Keratinocyte (primary cell): ENCODE measurements at regions not wholly inside any gene's neighbourhood (a gene's known extent, or its start where the extent isn't known, plus 50 kb on each side); places are given as distances from the start of the nearest gene placed in this dataset.

Source experiments
- CTCF ChIP-seq, 3 experiments: IDR thresholded peaks in 1 of 3; conservative IDR thresholded peaks in 1 of 3; optimal IDR thresholded peaks in 1 of 3; 2 replicates in 2 of 3; 3 replicates in 1 of 3; pipeline versions ENCODE3 to v1.5.1; 2011; ENCODE audit warnings: low read length in 3 of 3, mild to moderate bottlenecking in 3 of 3, moderate library complexity in 2 of 3, control low read depth in 1 of 3, inconsistent platforms in 1 of 3; ENCODE audit not compliant: insufficient read depth in 2 of 3; ENCODE audit errors: extremely low read depth in 1 of 3
- EZH2 ChIP-seq: IDR thresholded peaks from one replicate; pipeline ENCODE4 v1.6.1; 2012; ENCODE audit warnings: inconsistent platforms, mild to moderate bottlenecking, low read length, moderate library complexity

GRCh38 chr16:50977138-50977537 lies 173.9 kb downstream of the SALL1 start:
- TF ChIP-seq EZH2, result no peak
- no peak for TF ChIP-seq CTCF (optimal IDR thresholded peaks at IDR 0.05 in 1 of 3, IDR thresholded peaks at IDR 0.05 in 1 of 3, conservative IDR thresholded peaks at IDR 0.05 in 1 of 3; ENCODE audit: extremely low read depth in 1 of 3, insufficient read depth in 2 of 3, low read length in 3 of 3)
